Left ventricle myocardium inferior (tissue), 1 donor: ENCODE measurements at regions not wholly inside any gene's neighbourhood (a gene's known extent, or its start where the extent isn't known, plus 50 kb on each side); places are given as distances from the start of the nearest gene placed in this dataset.
"Not testable (repeated sequence)": the region's sequence is repeated elsewhere in the genome, so short reads cannot be mapped to it uniquely, and the experiment has no call there.

ENCODE experiments used
- DNase-seq: peaks from one replicate; pipeline ENCODE4 v3.0.0-alpha.2; 2020
- H3K27ac ChIP-seq: fragments of 200-600 bp; replicated peaks from 2 replicates; pipeline ENCODE4 v1.8.0; 2021
- H3K27me3 ChIP-seq: fragments of 200-600 bp; 2 replicates; pipeline ENCODE4 v1.8.0; 2021; ENCODE audit warnings: low read depth
- H3K36me3 ChIP-seq: fragments of 200-600 bp; 2 replicates; pipeline ENCODE4 v1.8.0; 2021
- H3K4me1 ChIP-seq: fragments of 200-600 bp; 2 replicates; pipeline ENCODE4 v1.8.0; 2021
- H3K4me3 ChIP-seq: fragments of 200-600 bp; 2 replicates; pipeline ENCODE4 v1.8.0; 2021; ENCODE audit warnings: mild to moderate bottlenecking, moderate library complexity
- H3K9me3 ChIP-seq: fragments of 200-600 bp; replicated peaks from 2 replicates; pipeline ENCODE4 v1.8.0; 2021
- intact Hi-C: fragments of 100-400 bp; cut with micrococcal nuclease; formaldehyde crosslinking; loops from one replicate; pipeline ENCODE4 v1.11.0; 2022
- TF ChIP-seq, protein P1 (sequence below): fragments of 200-600 bp; IDR thresholded peaks from 2 replicates; pipeline ENCODE4 v1.8.0; 2021; ENCODE audit warnings: antibody characterized with exemption, mild to moderate bottlenecking, borderline replicate concordance
- donor health status: DM: no; HTN: yes; CAD: no; lungs with severe emphysema.

- H3K4me1 ChIP-seq = no peaks in the 10 kb centered on the region
- H3K4me3 ChIP-seq = no peak overlapping the region
- intact Hi-C loops = no loop called here
- TF ChIP-seq, protein P1, sequence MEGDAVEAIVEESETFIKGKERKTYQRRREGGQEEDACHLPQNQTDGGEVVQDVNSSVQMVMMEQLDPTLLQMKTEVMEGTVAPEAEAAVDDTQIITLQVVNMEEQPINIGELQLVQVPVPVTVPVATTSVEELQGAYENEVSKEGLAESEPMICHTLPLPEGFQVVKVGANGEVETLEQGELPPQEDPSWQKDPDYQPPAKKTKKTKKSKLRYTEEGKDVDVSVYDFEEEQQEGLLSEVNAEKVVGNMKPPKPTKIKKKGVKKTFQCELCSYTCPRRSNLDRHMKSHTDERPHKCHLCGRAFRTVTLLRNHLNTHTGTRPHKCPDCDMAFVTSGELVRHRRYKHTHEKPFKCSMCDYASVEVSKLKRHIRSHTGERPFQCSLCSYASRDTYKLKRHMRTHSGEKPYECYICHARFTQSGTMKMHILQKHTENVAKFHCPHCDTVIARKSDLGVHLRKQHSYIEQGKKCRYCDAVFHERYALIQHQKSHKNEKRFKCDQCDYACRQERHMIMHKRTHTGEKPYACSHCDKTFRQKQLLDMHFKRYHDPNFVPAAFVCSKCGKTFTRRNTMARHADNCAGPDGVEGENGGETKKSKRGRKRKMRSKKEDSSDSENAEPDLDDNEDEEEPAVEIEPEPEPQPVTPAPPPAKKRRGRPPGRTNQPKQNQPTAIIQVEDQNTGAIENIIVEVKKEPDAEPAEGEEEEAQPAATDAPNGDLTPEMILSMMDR = no peak
- no peak for DNase-seq
- H3K27ac ChIP-seq = no peak overlapping the region
- no peaks in the 10 kb centered on the region for H3K9me3 ChIP-seq
- no peaks in the 10 kb centered on the region for H3K36me3 ChIP-seq
- H3K27me3 ChIP-seq = no peaks in the 10 kb centered on the region
Measured at GRCh38 chr3:80753021-80753420, 985.2 kb upstream of the ROBO1 start.

- Histone ChIP-seq H3K9me3 (no peaks in the 10 kb centered on the region), H3K4me3 (no peak overlapping the region), H3K4me1 (no peaks in the 10 kb centered on the region), H3K27ac (no peak overlapping the region), H3K36me3 (no peaks in the 10 kb centered on the region), H3K27me3 (no peaks in the 10 kb centered on the region)
- DNase-seq = no peak
- intact Hi-C loops = no loop called here
- TF ChIP-seq, protein P1 = no peak
Measured at GRCh38 chr3:80750637-80751036, 982.8 kb upstream of the ROBO1 start.

GRCh38 chr3:80734920-80735319 is 967.1 kb upstream of the ROBO1 start:
- TF ChIP-seq, protein P1 = no peak

GRCh38 chr3:80734483-80734882 is 966.7 kb upstream of the ROBO1 start:
- intact Hi-C loops = no loop called here
- H3K27ac ChIP-seq = no peak overlapping the region
- H3K9me3 ChIP-seq = peaks cover 3% of the 10 kb centered on the region
- H3K27me3 ChIP-seq = no peaks in the 10 kb centered on the region
- no peaks in the 10 kb centered on the region for H3K4me1 ChIP-seq
- no peaks in the 10 kb centered on the region for H3K36me3 ChIP-seq
- no peak for DNase-seq
- TF ChIP-seq, protein P1 = no peak
- no peak overlapping the region for H3K4me3 ChIP-seq

More at GRCh38 chr3:80734920-80735319, 967.1 kb upstream of the ROBO1 start:
- no peaks in the 10 kb centered on the region for H3K27me3 ChIP-seq
- no peak for DNase-seq
- no peak overlapping the region for H3K27ac ChIP-seq
- peaks cover 3% of the 10 kb centered on the region for H3K9me3 ChIP-seq
- no peak overlapping the region for H3K4me3 ChIP-seq
- H3K36me3 ChIP-seq = no peaks in the 10 kb centered on the region
- H3K4me1 ChIP-seq = no peaks in the 10 kb centered on the region
- intact Hi-C loops = no loop called here

GRCh38 chr3:80733522-80734176 is 965.9 kb upstream of the ROBO1 start:
- no peak for DNase-seq
- Histone ChIP-seq H3K9me3 (no peaks in the 10 kb centered on the region), H3K27ac (no peak overlapping the region), H3K27me3 (no peaks in the 10 kb centered on the region), H3K4me3 (no peak overlapping the region), H3K36me3 (no peaks in the 10 kb centered on the region), H3K4me1 (no peaks in the 10 kb centered on the region)
- TF ChIP-seq, protein P1 = no peak
- intact Hi-C loops = no loop called here

DNA sequence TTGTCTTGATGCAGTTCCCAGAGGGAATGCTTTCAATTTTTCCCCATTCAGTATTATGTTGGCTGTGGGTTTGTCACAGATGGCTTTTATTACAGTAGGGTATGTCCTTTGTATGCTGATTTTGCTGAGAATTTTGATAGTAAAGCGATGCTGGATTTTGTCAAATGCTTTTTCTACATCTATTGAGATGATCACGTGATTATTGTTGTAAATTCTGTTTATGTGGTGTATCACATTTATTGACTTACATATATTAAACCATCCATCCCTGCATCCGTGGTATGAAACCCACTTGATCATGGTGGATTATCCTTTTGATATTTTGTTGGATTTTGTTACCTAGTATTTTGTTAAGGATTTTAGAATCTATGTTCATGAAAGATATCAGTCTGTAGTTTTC is 959.8 kb upstream of the ROBO1 start:
- DNase-seq, H3K36me3 ChIP-seq, H3K9me3 ChIP-seq, H3K4me1 ChIP-seq, intact Hi-C loops, H3K4me3 ChIP-seq, H3K27ac ChIP-seq, H3K27me3 ChIP-seq: not testable (repeated sequence)

DNA sequence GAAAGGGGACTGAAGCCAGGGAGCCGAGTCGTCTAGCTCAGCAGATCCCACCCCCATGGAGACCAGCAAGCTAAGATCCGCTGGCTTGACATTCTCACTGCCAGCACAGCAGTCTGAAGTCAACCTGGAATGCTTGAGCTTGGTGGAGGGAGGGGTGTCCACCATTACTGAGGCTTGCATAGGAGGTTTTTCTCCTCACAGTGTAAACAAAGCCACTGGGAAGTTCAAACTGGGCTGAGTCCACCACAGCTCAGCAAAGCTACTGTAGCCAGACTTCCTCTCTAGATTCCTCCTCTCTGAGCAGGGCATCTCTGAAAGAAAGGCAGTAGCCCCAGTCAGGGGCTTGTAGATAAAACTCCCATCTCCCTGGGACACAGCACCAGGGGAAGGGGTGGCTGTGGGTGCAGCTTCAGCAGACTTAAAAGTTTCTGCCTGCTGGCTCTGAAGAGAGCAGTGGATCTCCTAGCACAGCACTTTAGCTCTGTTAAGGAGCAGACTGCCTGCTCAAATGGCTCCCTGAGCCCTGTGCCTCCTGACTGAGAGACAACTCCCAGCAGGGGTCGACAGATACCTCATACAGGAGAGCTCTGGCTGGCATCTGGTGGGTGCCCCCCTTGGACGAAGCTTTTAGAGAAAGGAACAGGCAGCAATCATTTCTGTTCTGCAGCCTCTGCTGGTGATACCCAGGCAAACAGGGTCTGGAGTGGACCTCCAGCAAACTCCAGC is 942.0 kb upstream of the ROBO1 start:
- H3K27ac ChIP-seq, H3K27me3 ChIP-seq, DNase-seq, H3K36me3 ChIP-seq, intact Hi-C loops, H3K4me1 ChIP-seq, H3K4me3 ChIP-seq: not testable (repeated sequence)
- H3K9me3 ChIP-seq = peaks cover 22% of the 10 kb centered on the region
